Left ventricle myocardium superior (tissue), 1 donor: ENCODE measurements at regions not wholly inside any gene's neighbourhood (a gene's known extent, or its start where the extent isn't known, plus 50 kb on each side); places are given as distances from the start of the nearest gene placed in this dataset.

ENCODE experiments used
- ATAC-seq: fragments of 200-7000 bp; cut with Tn5 transposase; one replicate; pipeline ENCODE4 v1.9.1; 2020; ENCODE audit warnings: mild to moderate bottlenecking, moderate library complexity
- DNase-seq: peaks from one replicate; pipeline ENCODE4 v3.0.0-alpha.2; 2020
- intact Hi-C: fragments of 100-400 bp; cut with micrococcal nuclease; formaldehyde crosslinking; loops from one replicate; pipeline ENCODE4 v1.11.0; 2022
- donor health status: DM: no; HTN: yes; CAD: no; lungs with severe emphysema.

GRCh38 chr20:60232380-60232779, 274.2 kb downstream of the CDH26 start:
- intact Hi-C loops = no loop called here
- ATAC-seq (no peak), DNase-seq (no peak)

GRCh38 chr20:60233018-60233630, 274.9 kb downstream of the CDH26 start:
- intact Hi-C loops = no loop called here
- no peak for DNase-seq
- no peak for ATAC-seq

DNA sequence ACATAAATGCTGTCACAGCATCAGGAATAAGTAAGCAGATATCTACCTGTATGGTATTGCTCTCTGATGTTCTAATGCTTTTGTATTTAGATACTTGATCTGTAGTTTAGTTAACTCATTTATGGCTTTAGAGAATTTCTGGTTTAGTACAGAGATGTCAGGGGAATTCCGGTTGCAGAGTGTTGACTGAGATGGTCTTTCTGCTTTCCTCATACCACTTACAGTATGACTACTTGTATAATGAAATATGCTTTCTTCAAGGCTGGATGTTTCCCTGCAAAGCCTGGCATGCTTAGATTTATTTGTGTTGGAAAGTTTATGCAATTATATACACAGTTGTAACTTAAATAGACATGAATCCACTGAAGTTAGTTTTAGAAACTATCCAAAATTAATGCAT, 278.4 kb downstream of the CDH26 start:
- no peak for ATAC-seq
- no peak for DNase-seq
- intact Hi-C loops = no loop called here

GRCh38 chr20:60237981-60238380, 279.8 kb downstream of the CDH26 start:
- ATAC-seq = no peak

DNA sequence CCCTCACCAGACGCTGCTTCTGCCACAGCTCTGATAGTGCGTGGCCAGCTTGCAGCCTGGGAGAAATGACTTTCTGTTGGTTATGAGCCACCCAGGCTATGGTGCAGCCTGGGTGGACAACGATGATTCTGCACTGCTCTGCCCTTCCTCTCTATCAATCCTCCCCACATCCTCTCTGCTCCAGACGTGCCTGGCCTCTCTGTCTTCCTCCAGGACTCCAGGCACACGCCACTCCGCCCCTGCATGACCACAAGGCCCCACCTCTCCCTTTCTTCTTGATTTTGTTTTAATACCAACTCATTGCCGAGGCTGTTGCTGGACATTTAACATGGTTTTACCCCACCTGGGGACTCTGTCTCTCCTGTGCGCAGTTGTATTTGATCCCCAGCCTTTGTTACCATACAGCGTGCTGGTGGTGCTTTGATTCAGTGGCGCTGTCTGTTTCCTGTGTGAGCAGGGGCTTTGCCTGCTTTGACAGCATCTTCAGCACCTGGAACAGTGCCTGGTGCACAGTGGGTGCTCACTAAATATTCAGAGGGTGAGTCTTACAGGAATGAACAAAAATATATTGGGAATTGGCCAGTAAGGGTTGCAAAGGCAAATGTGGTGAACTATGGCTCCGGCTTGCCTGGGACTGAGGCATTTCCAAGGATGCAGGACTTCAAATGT, 280.9 kb downstream of the CDH26 start:
- DNase-seq (no peak), ATAC-seq (no peak)
- intact Hi-C loops = no loop called here

More at GRCh38 chr20:60237981-60238380, 279.8 kb downstream of the CDH26 start:
- intact Hi-C loops = no loop called here
- DNase-seq = no peak

DNA sequence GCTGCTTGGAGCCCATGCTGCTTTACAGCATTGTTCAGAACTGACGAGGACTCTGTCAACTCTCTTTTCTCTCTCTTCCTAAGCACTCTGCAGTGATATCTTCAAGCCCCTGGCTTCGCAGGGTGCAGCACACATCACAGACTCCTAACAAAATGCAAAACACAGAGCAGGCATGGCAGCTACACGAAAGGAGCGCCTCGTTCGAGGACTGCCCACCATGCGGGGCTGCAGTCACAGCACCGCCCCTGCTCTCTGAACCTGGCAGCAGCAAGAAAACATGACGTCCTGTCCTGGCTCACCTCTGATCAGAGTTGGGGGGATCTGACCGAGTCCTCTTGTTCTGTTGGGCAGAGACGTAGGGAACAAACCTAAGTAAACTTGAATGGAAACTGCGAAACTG, 281.7 kb downstream of the CDH26 start:
- intact Hi-C loops = no loop called here
- ATAC-seq = no peak
- no peak for DNase-seq

DNA sequence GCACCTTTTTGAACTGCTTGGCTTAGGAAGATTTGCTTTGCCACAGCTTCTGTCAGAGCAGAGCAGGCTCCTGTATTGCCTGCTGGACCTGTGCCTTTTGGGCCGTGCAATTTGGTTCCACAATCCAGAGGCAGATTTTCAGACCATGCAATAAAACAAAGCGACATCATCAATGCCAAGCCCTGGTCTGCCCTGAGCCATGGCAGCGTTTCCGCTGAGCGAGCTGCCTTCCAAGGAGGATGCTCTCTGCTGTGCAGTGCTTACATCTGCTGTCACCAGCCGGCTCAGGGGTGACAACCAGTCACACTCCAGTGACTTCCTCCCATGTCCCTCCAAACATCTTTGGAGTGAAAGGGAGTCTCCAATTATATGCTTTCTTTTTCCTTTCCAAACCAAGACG, 282.2 kb downstream of the CDH26 start:
- no peak for DNase-seq
- intact Hi-C loops = no loop called here
- ATAC-seq = no peak

DNA sequence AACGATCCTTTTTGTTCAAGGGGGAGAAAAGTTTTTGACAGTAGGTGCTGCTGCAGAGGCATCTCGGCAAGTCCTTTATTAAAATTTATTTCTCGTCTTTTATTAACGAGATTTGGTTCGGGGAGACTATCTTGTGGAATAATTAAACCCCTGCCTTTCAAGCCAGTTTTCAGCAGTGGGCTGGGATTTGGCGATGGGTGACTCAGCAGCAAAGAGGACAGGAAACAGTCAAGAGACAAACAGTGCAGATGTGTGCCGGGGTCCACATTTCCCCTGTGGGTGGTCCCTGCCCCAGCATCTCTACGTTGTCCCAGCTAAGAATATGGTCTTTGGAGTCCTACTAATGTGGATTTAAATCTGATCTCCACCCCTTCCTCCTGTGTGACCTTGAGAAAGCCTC, 282.8 kb downstream of the CDH26 start:
- DNase-seq (no peak), ATAC-seq (no peak)
- intact Hi-C loops = no loop called here

- ATAC-seq (no peak), DNase-seq (no peak)
- intact Hi-C loops = no loop called here
Observed at GRCh38 chr20:60242836-60243505, 284.7 kb downstream of the CDH26 start.

- ATAC-seq = no peak
Observed at GRCh38 chr20:60244373-60245146, 286.3 kb downstream of the CDH26 start.

GRCh38 chr20:60246751-60247150, 288.5 kb downstream of the CDH26 start:
- intact Hi-C loops = no loop called here
- no peak for ATAC-seq
- no peak for DNase-seq

More at GRCh38 chr20:60244373-60245146, 286.3 kb downstream of the CDH26 start:
- intact Hi-C loops = no loop called here
- no peak for DNase-seq

DNA sequence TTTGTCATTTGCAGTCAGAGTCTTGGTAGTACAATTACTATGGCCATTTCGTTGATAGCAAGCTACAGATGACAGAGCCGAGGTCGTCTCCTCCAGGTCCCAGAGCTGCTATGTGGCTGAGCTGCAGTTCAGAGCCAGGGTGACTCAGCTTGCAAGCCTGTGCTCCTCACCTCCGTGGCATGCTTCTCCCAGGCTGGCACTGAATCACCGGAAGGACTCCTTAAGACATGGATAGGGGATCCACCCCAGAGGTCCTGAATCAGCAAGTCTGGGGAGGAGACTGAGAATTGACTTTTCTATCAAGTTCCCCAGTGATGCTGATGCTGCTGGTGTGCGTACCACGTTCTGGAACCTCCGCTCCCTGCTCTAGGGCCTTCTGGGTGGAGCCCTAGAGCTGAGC, 291.2 kb downstream of the CDH26 start:
- no peak for ATAC-seq
- no peak for DNase-seq
- intact Hi-C loops = no loop called here

DNA sequence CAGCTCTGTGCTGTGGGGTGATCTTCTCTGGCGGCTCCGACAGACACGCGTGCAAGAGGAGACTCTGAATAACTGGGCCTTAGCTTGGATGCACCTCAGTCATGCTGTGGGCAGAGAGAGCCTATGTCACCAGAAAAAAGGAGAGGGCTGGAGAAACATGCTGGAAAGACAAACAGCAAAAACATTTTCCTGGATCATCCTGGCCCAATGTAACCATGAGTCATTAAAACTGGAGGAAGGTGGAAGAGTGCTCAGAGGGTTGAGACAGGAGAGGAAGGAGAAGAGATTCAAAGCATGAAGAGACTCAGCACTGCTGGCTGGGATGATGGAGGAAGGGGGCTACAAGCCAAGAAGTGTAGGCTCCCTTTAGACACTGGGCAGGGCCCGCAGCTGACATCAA, 292.0 kb downstream of the CDH26 start:
- ATAC-seq = no peak
- intact Hi-C loops = no loop called here
- DNase-seq = no peak

GRCh38 chr20:60252866-60253265, 294.6 kb downstream of the CDH26 start:
- DNase-seq = no peak
- ATAC-seq = no peak
- intact Hi-C loops = no loop called here

- intact Hi-C loops = no loop called here
- no peak for ATAC-seq
- no peak for DNase-seq
Observed at GRCh38 chr20:60253471-60253870, 295.2 kb downstream of the CDH26 start.

GRCh38 chr20:60254901-60255411, 296.7 kb downstream of the CDH26 start:
- ATAC-seq (peak; percentile 12), DNase-seq (no peak)

GRCh38 chr20:60255415-60255814, 297.2 kb downstream of the CDH26 start:
- DNase-seq (no peak), ATAC-seq (no peak)
- intact Hi-C loops = no loop called here

More at GRCh38 chr20:60254901-60255411, 296.7 kb downstream of the CDH26 start:
- intact Hi-C loops = no loop called here

DNA sequence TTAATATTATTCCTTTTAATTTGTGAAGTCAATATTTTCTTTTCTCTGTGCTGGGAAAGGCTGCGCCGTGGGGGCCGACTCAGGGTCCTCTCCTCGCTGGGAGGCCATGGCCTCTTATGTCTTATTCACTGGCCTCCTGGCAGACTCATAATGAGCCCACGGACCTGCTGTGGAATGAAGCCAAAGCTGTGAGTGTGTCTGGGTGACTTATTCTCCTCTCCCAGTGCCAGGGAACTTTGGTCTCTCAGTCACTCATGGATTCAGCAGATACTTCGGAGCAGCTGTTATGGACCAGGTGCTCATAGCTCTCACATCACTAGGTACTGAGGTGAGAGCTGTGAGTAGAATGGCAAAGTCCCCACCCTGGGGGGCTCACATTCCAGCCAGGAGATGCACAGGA, 297.6 kb downstream of the CDH26 start:
- intact Hi-C loops = no loop called here
- ATAC-seq (no peak), DNase-seq (no peak)

- DNase-seq (no peak), ATAC-seq (no peak)
- intact Hi-C loops = no loop called here
Observed at GRCh38 chr20:60256811-60257210, 298.6 kb downstream of the CDH26 start.

DNA sequence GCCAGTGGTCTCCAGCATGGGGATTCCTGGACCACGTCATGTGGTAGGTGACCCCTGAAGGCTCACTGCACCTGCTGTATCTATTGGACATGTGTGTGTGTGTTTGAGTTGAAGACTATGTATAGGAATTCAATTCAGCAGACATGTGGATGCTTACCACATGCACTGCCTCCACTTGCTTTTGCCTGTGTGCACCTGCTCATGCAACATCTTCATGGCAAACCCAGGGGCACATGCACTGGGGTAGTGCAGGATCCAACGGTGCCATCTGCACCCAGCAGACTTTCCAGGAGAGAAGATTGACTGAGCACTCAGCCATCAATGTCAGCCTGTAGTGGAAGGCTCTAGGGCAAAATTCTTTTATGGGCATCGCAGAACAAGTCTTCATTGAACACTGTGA, 299.4 kb downstream of the CDH26 start:
- DNase-seq = no peak

More for the DNA sequence above, 299.4 kb downstream of the CDH26 start:
- intact Hi-C loops = no loop called here
- no peak for ATAC-seq
